ENCODE measurements at regions not wholly inside any gene's neighbourhood (a gene's known extent, or its start where the extent isn't known, plus 50 kb on each side); places are given as distances from the start of the nearest gene placed in this dataset.

- Mint-ChIP-seq H3K4me1 (no peaks in the 10 kb centered on the region), H3K36me3 (ENCODE audit: low read depth) (no peaks in the 10 kb centered on the region), H3K9me3 (no peaks in the 10 kb centered on the region), H3K4me3 (no peak overlapping the region), H3K27ac (no peak overlapping the region), H3K27me3 (ENCODE audit: insufficient read depth, low read depth, poor library complexity) (no peaks in the 10 kb centered on the region)
- no peaks in the 10 kb centered on the region for H4K20me1 ChIP-seq (replicated peaks; ENCODE audit: insufficient read depth)
- H3K4me2 ChIP-seq: no peak overlapping the region
- H3K36me3 ChIP-seq (ENCODE audit: insufficient read depth): no peaks in the 10 kb centered on the region
- no peaks in the 10 kb centered on the region for H3K4me1 ChIP-seq (ENCODE audit: insufficient read depth)
- H3K4me3 ChIP-seq: no peak overlapping the region
- no peaks in the 10 kb centered on the region for H3K79me2 ChIP-seq (replicated peaks; ENCODE audit: insufficient read depth)
- no peaks in the 10 kb centered on the region for H3F3A ChIP-seq (replicated peaks; ENCODE audit: low read depth)
- ATAC-seq: no peak
- no peak for DNase-seq (ENCODE audit: low spot score)
- no peaks in the 10 kb centered on the region for H3K27me3 ChIP-seq (ENCODE audit: insufficient read depth)
- TF ChIP-seq STAT1 (IDR thresholded peaks at IDR 0.05; ENCODE audit: unreplicated experiment): no peak
- no peak for TF ChIP-seq CTCF (conservative IDR thresholded peaks at IDR 0.05; ENCODE audit: low read depth in 2 of 2)
- TF ChIP-seq ETS1 (IDR thresholded peaks at IDR 0.05): no peak
- no peak for TF ChIP-seq ZNF331 (CRISPR knock-in tag; IDR thresholded peaks at IDR 0.05; ENCODE audit: low read depth)
- no peak for TF ChIP-seq JUNB (IDR thresholded peaks at IDR 0.05; ENCODE audit: unreplicated experiment)
- no peak for TF ChIP-seq EZH2 (IDR thresholded peaks at IDR 0.05; ENCODE audit: low read depth, unreplicated experiment)
- no peak for TF ChIP-seq EZH2phosphoT487 (IDR thresholded peaks at IDR 0.05; ENCODE audit: unreplicated experiment)
- TF ChIP-seq ZNF462 (CRISPR knock-in tag; IDR thresholded peaks at IDR 0.05): no peak
- no peak for TF ChIP-seq NANOG (IDR thresholded peaks at IDR 0.05; ENCODE audit: borderline replicate concordance)
- no peak for TF ChIP-seq POLR2AphosphoS5 (IDR thresholded peaks at IDR 0.05; ENCODE audit: low read depth)
- no peak for TF ChIP-seq ZNF114 (CRISPR knock-in tag; IDR thresholded peaks at IDR 0.05)
- TF ChIP-seq CREB1 (CRISPR knock-in tag; IDR thresholded peaks at IDR 0.05; ENCODE audit: low read depth): no peak
- TF ChIP-seq REST (IDR thresholded peaks at IDR 0.05; ENCODE audit: unreplicated experiment): no peak
- H3K27ac ChIP-seq (ENCODE audit: low read depth): no peak overlapping the region
- peaks cover 4% of the 10 kb centered on the region; the same call in 1 of the 2 replicates for H3K9me2 ChIP-seq (ENCODE audit: insufficient read depth)
- H2AFZ ChIP-seq: no peak overlapping the region
Measured at GRCh38 chr2:144698156-144698555, 178.2 kb upstream of the ZEB2 start.

Data from GM23338 (cell line).